ENCODE measurements at regions not wholly inside any gene's neighbourhood (a gene's known extent, or its start where the extent isn't known, plus 50 kb on each side); places are given as distances from the start of the nearest gene placed in this dataset.

- no peak for DNase-seq (ENCODE audit: low read depth)
- no peak overlapping the region for H3K4me3 ChIP-seq (ENCODE audit: control insufficient read depth, low read depth, low read length)
Measured at GRCh38 chr5:145293716-145294115, 541.4 kb downstream of the PRELID2 start.

GRCh38 chr5:145292278-145292677, 542.9 kb downstream of the PRELID2 start:
- no peak for TF ChIP-seq CTCF (conservative IDR thresholded peaks at IDR 0.05; ENCODE audit: control insufficient read depth, insufficient read depth, low read depth, low read length)
- no peak for DNase-seq (ENCODE audit: low read depth)
- H3K4me3 ChIP-seq (ENCODE audit: control insufficient read depth, low read depth, low read length) = no peak overlapping the region

More at GRCh38 chr5:145293716-145294115, 541.4 kb downstream of the PRELID2 start:
- no peak for TF ChIP-seq CTCF (conservative IDR thresholded peaks at IDR 0.05; ENCODE audit: control insufficient read depth, insufficient read depth, low read depth, low read length)

- no peak overlapping the region for H3K4me3 ChIP-seq (ENCODE audit: control insufficient read depth, low read depth, low read length)
- DNase-seq (ENCODE audit: low read depth) = no peak
- TF ChIP-seq CTCF (conservative IDR thresholded peaks at IDR 0.05; ENCODE audit: control insufficient read depth, insufficient read depth, low read depth, low read length) = no peak
Measured at GRCh38 chr5:145283141-145283810, 551.9 kb downstream of the PRELID2 start.

GRCh38 chr5:145280806-145281205, 554.3 kb downstream of the PRELID2 start:
- TF ChIP-seq CTCF (conservative IDR thresholded peaks at IDR 0.05; ENCODE audit: control insufficient read depth, insufficient read depth, low read depth, low read length) = no peak

GRCh38 chr5:145280214-145280613, 554.9 kb downstream of the PRELID2 start:
- TF ChIP-seq CTCF (conservative IDR thresholded peaks at IDR 0.05; ENCODE audit: control insufficient read depth, insufficient read depth, low read depth, low read length) = no peak
- H3K4me3 ChIP-seq (ENCODE audit: control insufficient read depth, low read depth, low read length) = no peak overlapping the region
- DNase-seq (ENCODE audit: low read depth) = no peak

More at GRCh38 chr5:145280806-145281205, 554.3 kb downstream of the PRELID2 start:
- DNase-seq (ENCODE audit: low read depth) = no peak
- H3K4me3 ChIP-seq (ENCODE audit: control insufficient read depth, low read depth, low read length) = no peak overlapping the region

GRCh38 chr5:145260670-145261069, 574.5 kb downstream of the PRELID2 start:
- no peak for DNase-seq (ENCODE audit: low read depth)
- no peak for TF ChIP-seq CTCF (conservative IDR thresholded peaks at IDR 0.05; ENCODE audit: control insufficient read depth, insufficient read depth, low read depth, low read length)
- no peak overlapping the region for H3K4me3 ChIP-seq (ENCODE audit: control insufficient read depth, low read depth, low read length)

- TF ChIP-seq CTCF (conservative IDR thresholded peaks at IDR 0.05; ENCODE audit: control insufficient read depth, insufficient read depth, low read depth, low read length) = no peak
- peak; percentile 12 for DNase-seq (ENCODE audit: low read depth)
- no peak overlapping the region for H3K4me3 ChIP-seq (ENCODE audit: control insufficient read depth, low read depth, low read length)
Measured at GRCh38 chr5:145247745-145248040, 587.4 kb downstream of the PRELID2 start.

Data from fibroblast of mammary gland (primary cell).